ENCODE measurements at regions not wholly inside any gene's neighbourhood (a gene's known extent, or its start where the extent isn't known, plus 50 kb on each side); places are given as distances from the start of the nearest gene placed in this dataset.
"Not testable (repeated sequence)": the region's sequence is repeated elsewhere in the genome, so short reads cannot be mapped to it uniquely, and the experiment has no call there.

DNA sequence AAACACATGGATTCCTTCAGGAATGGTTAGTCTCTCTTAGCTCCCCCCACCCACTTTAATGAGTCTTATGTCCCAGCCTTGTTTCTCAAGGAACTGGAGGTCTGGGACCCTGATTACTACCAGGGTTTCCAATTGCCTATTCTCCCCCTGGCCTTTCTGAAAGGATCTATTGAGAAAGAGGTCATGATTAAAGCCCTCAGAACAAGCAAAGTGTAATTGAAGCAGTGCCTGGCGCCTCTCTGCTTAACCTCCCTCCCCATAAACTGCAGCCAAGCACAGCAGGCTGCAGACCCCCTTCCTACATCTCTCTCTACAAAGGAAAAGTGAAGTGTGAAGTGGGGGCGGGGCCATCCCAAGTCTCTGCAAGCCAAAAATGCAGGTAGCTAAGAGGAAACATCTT is 159.7 kb upstream of the CDH11 start:
- DNase-seq = no peak

DNA sequence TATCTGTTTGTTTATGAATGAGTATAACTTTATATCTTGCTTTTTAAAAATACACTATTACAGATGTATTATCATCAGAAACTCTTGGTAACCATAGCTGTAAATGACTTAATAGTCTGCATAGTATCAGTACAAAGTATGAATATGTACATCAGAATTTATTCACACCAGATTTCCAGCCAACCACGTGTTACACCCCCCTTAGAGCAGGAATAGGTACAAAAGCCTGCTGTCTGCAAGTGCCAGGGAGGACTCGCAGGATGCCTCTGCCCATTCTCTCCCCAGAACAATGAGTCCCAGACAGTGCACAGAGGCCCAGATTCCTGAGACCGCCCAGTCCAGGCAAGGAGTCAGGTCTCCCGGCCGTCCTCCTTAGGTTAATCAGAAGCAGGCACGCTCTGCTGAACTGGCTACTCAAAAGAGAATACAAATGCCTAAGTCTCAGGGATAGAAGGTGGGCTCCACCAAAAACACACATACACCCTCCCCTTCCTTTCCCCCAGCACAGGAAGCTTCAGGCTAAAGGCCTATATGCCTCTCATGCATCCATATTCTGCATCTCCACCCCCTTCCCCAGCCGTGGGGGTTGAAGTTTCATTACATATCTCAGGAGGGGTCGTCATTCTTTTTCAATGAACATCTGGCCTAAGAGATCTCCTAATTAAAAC is 159.1 kb upstream of the CDH11 start:
- DNase-seq = no peak

DNA sequence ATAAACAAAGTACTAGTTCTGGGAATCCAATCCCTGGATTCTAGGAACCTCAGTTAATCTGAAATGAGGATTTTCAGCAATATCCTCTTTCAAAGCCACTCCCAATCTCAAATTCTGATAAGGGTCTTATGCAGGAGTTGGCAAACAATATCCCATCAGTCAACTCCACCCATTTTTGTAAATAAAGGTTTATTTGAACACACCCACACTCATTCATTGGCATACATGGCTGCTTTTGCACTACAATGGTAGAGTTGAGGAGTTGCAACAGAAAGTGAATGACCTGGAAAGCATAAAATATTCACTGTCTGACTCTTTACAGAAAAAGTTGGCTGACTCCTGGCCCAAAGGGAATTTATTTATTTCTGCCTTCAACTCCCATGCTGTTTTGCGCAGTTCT is 157.7 kb upstream of the CDH11 start:
- no peak for DNase-seq

GRCh38 chr16:65278874-65279273 is 157.0 kb upstream of the CDH11 start:
- DNase-seq = no peak

DNA sequence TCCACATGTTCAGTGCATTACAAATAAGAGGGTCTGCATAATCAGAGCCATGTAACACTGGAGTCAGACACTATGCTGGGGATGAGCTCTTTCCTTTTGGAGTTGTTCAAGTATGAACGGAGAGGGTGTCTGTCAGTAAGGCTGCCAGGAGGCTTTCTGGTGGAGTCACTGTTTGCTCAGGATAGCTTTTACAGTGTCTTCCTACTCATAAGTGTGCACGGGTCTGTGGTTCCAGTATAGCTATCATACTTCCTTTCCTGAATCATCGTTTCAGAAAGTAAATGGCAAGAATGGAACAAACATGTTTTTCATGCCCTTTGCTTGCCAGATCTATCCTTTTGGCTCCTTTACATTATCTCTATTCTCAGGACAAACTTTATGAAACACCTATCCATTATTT is 152.7 kb upstream of the CDH11 start:
- DNase-seq = no peak

DNA sequence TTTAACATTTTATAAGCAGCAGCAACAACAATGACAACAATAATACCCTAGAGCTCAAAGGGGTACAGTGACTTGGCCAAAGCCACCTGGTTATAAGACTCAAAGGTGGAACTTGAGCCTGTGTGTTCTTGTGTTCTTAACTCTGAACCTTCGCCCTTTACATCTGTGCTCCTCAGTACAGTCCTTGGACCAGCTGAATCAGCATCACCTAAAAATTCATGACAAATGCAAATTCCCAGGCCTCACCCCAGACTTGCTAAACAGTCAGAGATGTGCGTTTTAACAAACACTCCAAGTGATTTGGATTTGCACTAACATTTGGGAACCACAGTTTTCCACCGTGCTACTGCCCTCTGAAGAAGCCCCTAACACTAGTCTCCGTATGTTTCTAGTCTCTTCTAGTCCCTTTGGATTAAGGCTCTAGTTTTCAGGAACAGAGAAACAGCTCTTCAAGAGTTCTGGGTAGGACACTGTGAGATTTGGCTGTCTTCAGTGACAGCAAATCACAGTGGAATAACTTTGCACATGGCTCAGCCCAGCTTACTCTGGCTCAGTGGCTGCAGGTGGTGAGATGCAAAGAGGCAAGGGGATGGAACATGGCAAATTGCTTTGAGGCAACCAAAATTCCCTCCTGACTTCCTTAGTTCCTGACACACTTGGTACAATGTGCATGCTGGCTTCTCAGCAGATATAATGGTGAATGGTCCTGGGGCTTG is 151.0 kb upstream of the CDH11 start:
- DNase-seq = no peak

- no peak for DNase-seq
Observed at GRCh38 chr16:65271996-65272395, 150.1 kb upstream of the CDH11 start.

DNA sequence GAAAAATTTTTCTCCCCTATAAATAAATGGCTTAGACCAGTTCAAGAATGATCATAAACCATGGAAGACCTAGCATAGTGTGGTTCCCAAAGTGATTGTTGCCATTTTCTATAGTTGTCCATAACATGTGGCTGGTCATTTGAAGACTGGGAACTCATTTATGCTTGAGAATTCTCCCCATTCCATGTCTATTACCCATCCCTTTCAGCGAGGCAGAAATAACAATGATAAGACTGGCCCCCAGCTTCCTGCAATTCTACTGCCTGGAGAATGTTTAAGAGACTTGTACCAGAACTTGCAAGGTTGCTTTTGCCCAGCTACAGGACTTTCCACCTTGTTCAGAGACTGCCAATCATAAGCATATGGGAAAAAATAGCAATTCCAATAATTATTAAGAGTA is 146.5 kb upstream of the CDH11 start:
- no peak for DNase-seq

- DNase-seq = no peak
Observed at GRCh38 chr16:65263896-65264295, 142.0 kb upstream of the CDH11 start.

- DNase-seq = no peak
Observed at GRCh38 chr16:65260746-65261145, 138.9 kb upstream of the CDH11 start.

- no peak for DNase-seq
Observed at GRCh38 chr16:65254144-65254543, 132.3 kb upstream of the CDH11 start.

DNA sequence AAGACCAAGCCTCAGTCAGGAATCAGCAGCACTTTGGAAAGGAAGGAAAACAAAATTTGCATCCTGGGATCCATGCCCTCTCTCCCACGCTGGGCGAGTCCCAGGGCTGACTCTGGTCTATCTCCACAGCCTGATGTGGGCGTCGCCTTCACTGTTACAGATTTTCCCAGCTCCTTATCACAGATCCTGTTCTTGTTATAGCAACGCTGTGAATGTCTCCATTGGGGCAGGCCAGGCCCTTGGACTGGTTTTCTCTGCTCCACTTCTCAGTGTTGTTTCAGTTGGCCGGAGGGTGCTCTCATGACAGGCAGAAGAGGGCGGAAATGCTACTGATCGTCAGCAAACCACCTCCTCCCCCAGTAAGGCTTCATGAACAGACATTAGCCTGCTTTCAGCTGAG is 127.9 kb upstream of the CDH11 start:
- no peak for DNase-seq

GRCh38 chr16:65244787-65245186 is 122.9 kb upstream of the CDH11 start:
- no peak for DNase-seq

- no peak for DNase-seq
Observed at GRCh38 chr16:65235339-65236177, 113.7 kb upstream of the CDH11 start.

GRCh38 chr16:65234721-65235320 is 113.0 kb upstream of the CDH11 start:
- DNase-seq = not testable (repeated sequence)

DNA sequence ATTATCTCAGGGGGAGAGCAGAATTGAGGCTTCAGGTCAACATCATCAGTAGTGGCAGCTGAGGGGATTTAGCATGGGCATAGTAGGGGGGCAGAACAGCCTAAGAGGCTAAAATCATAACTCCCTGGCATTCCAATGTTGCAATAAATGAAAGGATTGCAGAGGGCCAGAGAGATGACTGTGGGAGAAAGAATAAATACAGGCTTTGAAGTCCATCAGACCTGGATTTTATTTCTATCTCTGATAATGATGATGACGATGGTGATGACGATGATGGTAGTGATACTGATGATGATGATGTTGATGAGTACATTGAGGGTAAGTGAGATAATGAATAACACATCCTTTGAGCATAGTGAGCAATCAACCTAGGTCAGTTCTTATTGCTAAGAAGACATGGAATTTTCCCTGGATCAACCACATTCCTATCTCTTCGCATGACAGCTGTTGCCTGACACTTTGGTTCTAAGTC is 107.4 kb upstream of the CDH11 start:
- DNase-seq = no peak

- no peak for DNase-seq
Observed at GRCh38 chr16:65227150-65227835, 105.4 kb upstream of the CDH11 start.

- no peak for DNase-seq
Observed at GRCh38 chr16:65226077-65226476, 104.2 kb upstream of the CDH11 start.

- DNase-seq = no peak
Observed at GRCh38 chr16:65225488-65225887, 103.6 kb upstream of the CDH11 start.

DNA sequence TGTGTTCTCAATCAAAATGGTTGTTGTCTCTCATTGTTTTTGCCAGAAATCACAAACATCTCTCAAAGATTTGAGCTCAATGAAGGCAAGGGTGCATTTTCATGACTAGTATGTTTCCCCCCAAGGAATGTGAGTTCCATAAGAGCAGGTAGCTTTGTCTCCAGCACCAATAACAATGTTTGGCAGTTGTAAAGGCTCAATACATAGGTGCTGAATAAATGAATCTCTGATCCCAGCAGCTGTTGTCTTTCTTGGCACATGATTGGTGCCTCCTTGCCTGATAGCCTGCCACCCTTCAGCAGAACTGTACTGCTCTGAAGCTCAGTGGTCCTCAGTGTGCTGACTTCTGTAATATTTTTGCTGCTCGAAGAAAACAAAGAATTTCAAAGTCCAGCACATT is 103.1 kb upstream of the CDH11 start:
- DNase-seq = no peak

- no peak for DNase-seq
Observed at GRCh38 chr16:65224471-65224870, 102.6 kb upstream of the CDH11 start.

DNA sequence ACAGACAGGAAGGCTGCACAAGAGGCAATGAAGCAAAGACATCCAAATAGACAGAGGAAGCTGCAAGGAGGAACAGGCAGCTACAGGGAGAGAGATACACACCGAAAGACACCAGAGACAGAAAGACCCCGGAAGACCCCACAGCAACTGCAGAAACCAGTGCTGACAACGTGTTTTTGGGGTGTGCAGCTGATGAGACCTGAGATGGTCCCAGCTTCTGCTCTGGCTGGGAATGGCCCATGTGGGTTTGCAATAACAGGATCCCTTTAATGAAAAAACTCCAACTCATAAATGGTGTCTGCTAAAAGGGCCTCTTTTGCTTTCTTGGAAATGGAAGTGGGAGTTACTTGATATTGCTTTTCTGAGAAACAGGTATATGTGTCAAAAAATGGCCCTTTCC is 101.5 kb upstream of the CDH11 start:
- no peak for DNase-seq

DNA sequence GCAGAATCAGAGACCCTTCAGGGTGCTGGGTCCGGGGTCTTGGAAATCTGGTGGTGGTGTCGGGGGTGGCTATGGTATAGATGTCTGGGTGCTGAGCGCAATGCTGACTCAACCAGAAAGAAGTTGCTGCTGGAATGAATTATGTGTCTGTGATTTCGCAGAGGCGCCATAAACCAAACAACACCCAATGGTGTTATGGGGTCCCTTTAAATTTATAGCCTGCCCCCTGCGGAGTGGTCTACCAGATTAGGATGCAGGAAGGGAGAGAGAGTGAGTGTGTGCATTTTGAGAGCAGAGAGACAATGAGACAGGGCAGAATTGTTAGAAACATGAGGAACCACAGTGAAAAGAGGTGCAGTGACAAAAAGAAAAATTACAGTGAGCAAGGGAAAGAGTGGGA is 100.7 kb upstream of the CDH11 start:
- no peak for DNase-seq
